Uterus (tissue), 2 donors: ENCODE measurements at regions not wholly inside any gene's neighbourhood (a gene's known extent, or its start where the extent isn't known, plus 50 kb on each side); places are given as distances from the start of the nearest gene placed in this dataset.

Experiments
- POLR2A ChIP-seq, 2 donors: fragments of 450-650 bp; IDR thresholded peaks; one replicate each; pipeline ENCODE4 v1.6.1; 2016; ENCODE audit warnings: antibody characterized with exemption in 2 of 2, mild to moderate bottlenecking in 1 of 2, moderate library complexity in 1 of 2
- TF ChIP-seq, protein P1 (sequence below), 4 experiments: fragments of 200-600 bp in 2 of 4; fragments of 450-650 bp in 2 of 4; sonication (generic) in 2 of 4; IDR thresholded peaks; one replicate each; pipeline ENCODE4 v1.5.1; 2016 to 2019; ENCODE audit warnings: antibody characterized with exemption in 4 of 4, mild to moderate bottlenecking in 2 of 4, moderate library complexity in 1 of 4

DNA sequence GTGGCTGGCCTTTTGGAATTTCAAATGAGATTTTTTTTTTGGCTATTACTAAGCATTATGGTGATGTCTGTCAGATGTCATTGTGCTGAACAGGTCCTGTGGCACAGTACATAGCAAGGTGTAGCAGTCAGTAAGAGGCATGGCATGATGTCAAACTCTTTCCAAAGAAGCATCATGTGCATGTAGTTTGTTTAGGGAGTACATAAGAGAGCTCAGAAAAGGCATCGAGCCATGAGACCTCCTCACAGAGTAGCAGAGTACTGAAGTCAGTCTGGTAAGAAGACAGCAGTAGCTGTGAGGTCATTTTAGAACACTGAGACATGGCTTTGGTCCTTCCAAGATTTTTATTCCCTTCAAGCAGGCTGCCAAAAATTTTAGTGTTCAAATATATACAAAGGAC lies 134.9 kb upstream of the SPRED1 start:
- TF ChIP-seq, protein P1, sequence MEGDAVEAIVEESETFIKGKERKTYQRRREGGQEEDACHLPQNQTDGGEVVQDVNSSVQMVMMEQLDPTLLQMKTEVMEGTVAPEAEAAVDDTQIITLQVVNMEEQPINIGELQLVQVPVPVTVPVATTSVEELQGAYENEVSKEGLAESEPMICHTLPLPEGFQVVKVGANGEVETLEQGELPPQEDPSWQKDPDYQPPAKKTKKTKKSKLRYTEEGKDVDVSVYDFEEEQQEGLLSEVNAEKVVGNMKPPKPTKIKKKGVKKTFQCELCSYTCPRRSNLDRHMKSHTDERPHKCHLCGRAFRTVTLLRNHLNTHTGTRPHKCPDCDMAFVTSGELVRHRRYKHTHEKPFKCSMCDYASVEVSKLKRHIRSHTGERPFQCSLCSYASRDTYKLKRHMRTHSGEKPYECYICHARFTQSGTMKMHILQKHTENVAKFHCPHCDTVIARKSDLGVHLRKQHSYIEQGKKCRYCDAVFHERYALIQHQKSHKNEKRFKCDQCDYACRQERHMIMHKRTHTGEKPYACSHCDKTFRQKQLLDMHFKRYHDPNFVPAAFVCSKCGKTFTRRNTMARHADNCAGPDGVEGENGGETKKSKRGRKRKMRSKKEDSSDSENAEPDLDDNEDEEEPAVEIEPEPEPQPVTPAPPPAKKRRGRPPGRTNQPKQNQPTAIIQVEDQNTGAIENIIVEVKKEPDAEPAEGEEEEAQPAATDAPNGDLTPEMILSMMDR (IDR thresholded peaks at IDR 0.05), result no peak
- TF ChIP-seq POLR2A (IDR thresholded peaks at IDR 0.05), result no peak
